ENCODE measurements at regions not wholly inside any gene's neighbourhood (a gene's known extent, or its start where the extent isn't known, plus 50 kb on each side); places are given as distances from the start of the nearest gene placed in this dataset.

DNA sequence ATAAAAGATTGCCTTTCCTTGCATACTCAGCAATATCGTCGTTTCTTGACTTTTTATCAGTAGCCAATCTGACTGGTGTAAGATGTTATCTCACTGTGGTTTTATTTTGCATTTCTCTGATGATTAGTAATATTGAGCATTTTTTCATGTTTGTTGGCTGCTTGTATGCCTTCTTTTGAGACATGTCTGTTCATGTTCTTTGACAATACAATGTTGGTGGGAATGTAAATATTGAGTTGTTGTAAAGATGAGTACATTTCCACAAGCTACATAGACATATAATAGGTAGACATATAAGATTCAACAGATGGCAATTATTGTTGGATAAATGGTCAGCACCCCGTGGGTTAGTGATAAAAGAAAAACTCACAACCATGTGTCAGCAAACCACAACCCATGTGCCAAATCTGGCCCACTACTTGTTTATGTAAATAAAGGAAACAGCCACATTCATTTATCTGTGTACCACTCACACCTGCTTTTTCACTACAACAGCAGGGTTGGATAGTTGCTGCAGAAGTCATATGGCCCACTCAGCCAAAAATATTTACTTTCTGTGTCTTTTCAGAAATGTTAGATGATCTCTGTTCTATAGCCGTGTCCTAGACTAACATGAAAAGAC lies 153.1 kb upstream of the VCX start:
- TF ChIP-seq EP300 (IDR thresholded peaks at IDR 0.05) (no peak), JUN (IDR thresholded peaks at IDR 0.05) (no peak), NPAS2 (CRISPR knock-in tag; IDR thresholded peaks at IDR 0.05; ENCODE audit: borderline replicate concordance) (no peak), GATA3 (IDR thresholded peaks at IDR 0.05; ENCODE audit: borderline replicate concordance) (no peak), JUNB (IDR thresholded peaks at IDR 0.05) (no peak), PBX3 (IDR thresholded peaks at IDR 0.05) (no peak), RCOR1 (IDR thresholded peaks at IDR 0.05; ENCODE audit: low read depth, low read length) (no peak), ZNF302 (CRISPR knock-in tag; IDR thresholded peaks at IDR 0.05) (no peak), KDM5A (IDR thresholded peaks at IDR 0.05) (no peak)
- TF ChIP-seq, protein P1, sequence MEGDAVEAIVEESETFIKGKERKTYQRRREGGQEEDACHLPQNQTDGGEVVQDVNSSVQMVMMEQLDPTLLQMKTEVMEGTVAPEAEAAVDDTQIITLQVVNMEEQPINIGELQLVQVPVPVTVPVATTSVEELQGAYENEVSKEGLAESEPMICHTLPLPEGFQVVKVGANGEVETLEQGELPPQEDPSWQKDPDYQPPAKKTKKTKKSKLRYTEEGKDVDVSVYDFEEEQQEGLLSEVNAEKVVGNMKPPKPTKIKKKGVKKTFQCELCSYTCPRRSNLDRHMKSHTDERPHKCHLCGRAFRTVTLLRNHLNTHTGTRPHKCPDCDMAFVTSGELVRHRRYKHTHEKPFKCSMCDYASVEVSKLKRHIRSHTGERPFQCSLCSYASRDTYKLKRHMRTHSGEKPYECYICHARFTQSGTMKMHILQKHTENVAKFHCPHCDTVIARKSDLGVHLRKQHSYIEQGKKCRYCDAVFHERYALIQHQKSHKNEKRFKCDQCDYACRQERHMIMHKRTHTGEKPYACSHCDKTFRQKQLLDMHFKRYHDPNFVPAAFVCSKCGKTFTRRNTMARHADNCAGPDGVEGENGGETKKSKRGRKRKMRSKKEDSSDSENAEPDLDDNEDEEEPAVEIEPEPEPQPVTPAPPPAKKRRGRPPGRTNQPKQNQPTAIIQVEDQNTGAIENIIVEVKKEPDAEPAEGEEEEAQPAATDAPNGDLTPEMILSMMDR (IDR thresholded peaks at IDR 0.05) = no peak
- TF ChIP-seq, protein P2, sequence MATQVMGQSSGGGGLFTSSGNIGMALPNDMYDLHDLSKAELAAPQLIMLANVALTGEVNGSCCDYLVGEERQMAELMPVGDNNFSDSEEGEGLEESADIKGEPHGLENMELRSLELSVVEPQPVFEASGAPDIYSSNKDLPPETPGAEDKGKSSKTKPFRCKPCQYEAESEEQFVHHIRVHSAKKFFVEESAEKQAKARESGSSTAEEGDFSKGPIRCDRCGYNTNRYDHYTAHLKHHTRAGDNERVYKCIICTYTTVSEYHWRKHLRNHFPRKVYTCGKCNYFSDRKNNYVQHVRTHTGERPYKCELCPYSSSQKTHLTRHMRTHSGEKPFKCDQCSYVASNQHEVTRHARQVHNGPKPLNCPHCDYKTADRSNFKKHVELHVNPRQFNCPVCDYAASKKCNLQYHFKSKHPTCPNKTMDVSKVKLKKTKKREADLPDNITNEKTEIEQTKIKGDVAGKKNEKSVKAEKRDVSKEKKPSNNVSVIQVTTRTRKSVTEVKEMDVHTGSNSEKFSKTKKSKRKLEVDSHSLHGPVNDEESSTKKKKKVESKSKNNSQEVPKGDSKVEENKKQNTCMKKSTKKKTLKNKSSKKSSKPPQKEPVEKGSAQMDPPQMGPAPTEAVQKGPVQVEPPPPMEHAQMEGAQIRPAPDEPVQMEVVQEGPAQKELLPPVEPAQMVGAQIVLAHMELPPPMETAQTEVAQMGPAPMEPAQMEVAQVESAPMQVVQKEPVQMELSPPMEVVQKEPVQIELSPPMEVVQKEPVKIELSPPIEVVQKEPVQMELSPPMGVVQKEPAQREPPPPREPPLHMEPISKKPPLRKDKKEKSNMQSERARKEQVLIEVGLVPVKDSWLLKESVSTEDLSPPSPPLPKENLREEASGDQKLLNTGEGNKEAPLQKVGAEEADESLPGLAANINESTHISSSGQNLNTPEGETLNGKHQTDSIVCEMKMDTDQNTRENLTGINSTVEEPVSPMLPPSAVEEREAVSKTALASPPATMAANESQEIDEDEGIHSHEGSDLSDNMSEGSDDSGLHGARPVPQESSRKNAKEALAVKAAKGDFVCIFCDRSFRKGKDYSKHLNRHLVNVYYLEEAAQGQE (IDR thresholded peaks at IDR 0.05) = no peak
